SU-DHL-6 (cell line): ENCODE measurements at regions not wholly inside any gene's neighbourhood (a gene's known extent, or its start where the extent isn't known, plus 50 kb on each side); places are given as distances from the start of the nearest gene placed in this dataset.

Experiments used
- H2AFZ ChIP-seq: fragments of 200-600 bp; sonication (generic); 2 replicates; pipeline ENCODE4 v1.6.1; 2014; ENCODE audit warnings: low read depth, mild to moderate bottlenecking, moderate library complexity, mixed read lengths, antibody characterized with exemption, low read length; ENCODE audit not compliant: severe bottlenecking
- H3F3A ChIP-seq: fragments of 200-600 bp; shearing (Covaris generic); 2 replicates; pipeline ENCODE4 v1.6.0; 2016; ENCODE audit warnings: antibody characterized with exemption, mild to moderate bottlenecking; ENCODE audit not compliant: insufficient read depth
- H3K27ac ChIP-seq: fragments of 200-600 bp; sonication (generic); 2 replicates; pipeline ENCODE4 v1.5.1; 2016; ENCODE audit warnings: low read depth, mild to moderate bottlenecking, low read length, moderate library complexity, mixed read lengths
- H3K27me3 ChIP-seq: fragments of 200-600 bp; sonication (generic), shearing (Covaris generic); 2 replicates; pipeline ENCODE4 v1.6.0; 2014; ENCODE audit warnings: mild to moderate bottlenecking, low read length
- H3K36me3 ChIP-seq: fragments of 200-600 bp; sonication (generic); 2 replicates; pipeline ENCODE4 v1.6.1; 2014; ENCODE audit warnings: mild to moderate bottlenecking, low read length, mixed read lengths
- H3K4me2 ChIP-seq: fragments of 300-600, 200-600 bp; shearing (Covaris generic), sonication (generic); 2 replicates; pipeline ENCODE4 v1.6.0; 2014; ENCODE audit warnings: low read length, low read depth, mild to moderate bottlenecking; ENCODE audit not compliant: poor library complexity, severe bottlenecking
- H3K4me3 ChIP-seq: fragments of 200-600 bp; sonication (generic); 2 replicates; pipeline ENCODE4 v1.5.1; 2014; ENCODE audit warnings: antibody characterized with exemption, low read length, mild to moderate bottlenecking, mixed read lengths; ENCODE audit not compliant: insufficient read depth, poor library complexity, severe bottlenecking
- H3K79me2 ChIP-seq: fragments of 200-600 bp; sonication (generic); 2 replicates; pipeline ENCODE4 v1.6.1; 2014; ENCODE audit warnings: mild to moderate bottlenecking, low read length, moderate library complexity; ENCODE audit not compliant: insufficient read depth
- H3K9ac ChIP-seq: fragments of 200-600 bp; sonication (generic); 2 replicates; pipeline ENCODE4 v1.7.0; 2014; ENCODE audit warnings: mild to moderate bottlenecking, low read length
- H3K9me2 ChIP-seq: fragments of 200-600 bp; sonication (generic); replicated peaks from 2 replicates; pipeline ENCODE4 v1.6.1; 2014; ENCODE audit warnings: low read length; ENCODE audit not compliant: insufficient read depth
- H3K9me3 ChIP-seq: fragments of 200-600 bp; sonication (generic); 2 replicates; pipeline ENCODE4 v1.6.1; 2014; ENCODE audit warnings: low read length, mixed read lengths; ENCODE audit not compliant: insufficient read depth
- H4K20me1 ChIP-seq: fragments of 200-600 bp; sonication (generic); 2 replicates; pipeline ENCODE4 v1.6.1; 2014; ENCODE audit warnings: low read depth, mild to moderate bottlenecking, antibody characterized with exemption, low read length, moderate library complexity, mixed read lengths
- CTCF ChIP-seq: fragments of 200-600 bp; sonication (generic); IDR thresholded peaks from one replicate; pipeline ENCODE4 v1.5.1; 2017; ENCODE audit warnings: antibody characterized with exemption, mild to moderate bottlenecking, low read length, moderate library complexity; ENCODE audit not compliant: insufficient read depth, poor library complexity, severe bottlenecking
- EZH2phosphoT487 ChIP-seq: fragments of 200-600 bp; sonication (generic), shearing (Covaris generic); conservative IDR thresholded peaks from 2 replicates; pipeline ENCODE4 v1.6.1; 2018; ENCODE audit warnings: mild to moderate bottlenecking, antibody characterized with exemption, low read length, moderate library complexity, mixed read lengths

DNA sequence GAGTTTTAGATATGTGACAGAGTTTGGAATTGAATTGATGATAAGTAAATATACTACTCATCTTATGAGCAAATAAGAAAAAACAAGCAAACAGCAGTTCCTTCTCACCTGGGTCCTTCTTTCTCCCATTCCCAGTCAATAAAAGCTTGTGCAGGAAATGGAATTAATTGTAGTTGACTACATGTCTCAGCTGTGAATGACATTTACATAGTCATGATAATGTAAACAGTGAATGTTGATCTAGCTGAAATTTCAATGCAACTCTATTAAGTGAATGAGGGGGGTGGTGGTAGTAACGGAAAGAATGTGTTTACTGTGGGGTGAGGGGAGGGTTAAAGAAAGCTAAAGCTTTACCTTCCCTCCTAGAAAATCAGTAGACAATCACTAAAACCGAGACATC lies 76.2 kb downstream of the NFKBIZ start:
- H3K27me3 ChIP-seq, result no peaks in the 10 kb centered on the region
- no peaks in the 10 kb centered on the region for H3F3A ChIP-seq
- no peak overlapping the region for H2AFZ ChIP-seq
- no peaks in the 10 kb centered on the region for H4K20me1 ChIP-seq
- no peaks in the 10 kb centered on the region for H3K9me3 ChIP-seq
- H3K9ac ChIP-seq, result no peak overlapping the region
- no peak overlapping the region for H3K27ac ChIP-seq
- TF ChIP-seq CTCF (no peak), EZH2phosphoT487 (no peak)
- no peaks in the 10 kb centered on the region for H3K9me2 ChIP-seq
- H3K79me2 ChIP-seq, result no peaks in the 10 kb centered on the region
- H3K4me3 ChIP-seq, result no peak overlapping the region
- H3K4me2 ChIP-seq, result no peak overlapping the region
- H3K36me3 ChIP-seq, result no peaks in the 10 kb centered on the region

GRCh38 chr3:101926594-101927105 lies 77.3 kb downstream of the NFKBIZ start:
- Histone ChIP-seq H4K20me1 (no peaks in the 10 kb centered on the region), H2AFZ (peak overlapping the region; percentile 6), H3K36me3 (no peaks in the 10 kb centered on the region), H3K4me2 (no peak overlapping the region), H3K9me3 (no peaks in the 10 kb centered on the region), H3F3A (no peaks in the 10 kb centered on the region), H3K4me3 (no peak overlapping the region), H3K9ac (no peak overlapping the region), H3K9me2 (no peaks in the 10 kb centered on the region), H3K27ac (no peak overlapping the region), H3K27me3 (no peaks in the 10 kb centered on the region), H3K79me2 (no peaks in the 10 kb centered on the region)
- TF ChIP-seq EZH2phosphoT487 (no peak), CTCF (no peak)

DNA sequence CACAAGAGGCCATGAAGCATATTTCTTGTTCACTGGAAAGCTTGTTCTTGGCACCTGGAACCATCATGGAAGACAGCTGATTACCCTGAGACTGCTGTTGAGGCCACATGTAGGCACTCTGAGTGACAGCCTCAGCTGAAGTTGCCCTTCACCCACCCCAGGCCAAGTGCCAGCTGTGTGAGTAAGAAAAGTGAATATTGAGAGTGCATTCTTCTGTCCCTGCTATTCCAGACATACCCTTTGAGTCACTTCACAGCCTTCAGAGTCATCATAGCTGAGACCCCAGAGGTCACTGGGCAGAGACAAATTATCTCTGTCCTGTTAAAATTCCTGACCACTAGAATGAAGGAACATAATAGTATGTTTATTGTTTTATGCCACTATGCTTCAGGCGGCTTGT lies 79.6 kb downstream of the NFKBIZ start:
- Histone ChIP-seq H3K4me3 (no peak overlapping the region), H3K27ac (no peak overlapping the region), H3K36me3 (no peaks in the 10 kb centered on the region), H3K4me2 (no peak overlapping the region), H3K79me2 (no peaks in the 10 kb centered on the region), H3K9ac (no peak overlapping the region), H3K9me2 (no peaks in the 10 kb centered on the region), H3F3A (no peaks in the 10 kb centered on the region; the same call in 1 of the 2 replicates), H3K27me3 (no peaks in the 10 kb centered on the region), H4K20me1 (no peaks in the 10 kb centered on the region), H3K9me3 (no peaks in the 10 kb centered on the region), H2AFZ (no peak overlapping the region)
- TF ChIP-seq EZH2phosphoT487, result no peak
- TF ChIP-seq CTCF, result no peak
